GM12873 (cell line): ENCODE measurements at regions not wholly inside any gene's neighbourhood (a gene's known extent, or its start where the extent isn't known, plus 50 kb on each side); places are given as distances from the start of the nearest gene placed in this dataset.

ENCODE experiments used
- CTCF ChIP-seq: IDR thresholded peaks from 2 replicates; pipeline ENCODE4 v1.5.1; 2012; ENCODE audit warnings: low read depth, mild to moderate bottlenecking, moderate library complexity, low read length, control low read depth; ENCODE audit not compliant: insufficient read depth; ENCODE audit errors: missing control alignments

- TF ChIP-seq CTCF, result no peak
Observed at GRCh38 chr21:18608226-18608625, 204.6 kb upstream of the TMPRSS15 start.

GRCh38 chr21:18614303-18614702 lies 210.7 kb upstream of the TMPRSS15 start:
- no peak for TF ChIP-seq CTCF

GRCh38 chr21:18617291-18617690 lies 213.7 kb upstream of the TMPRSS15 start:
- no peak for TF ChIP-seq CTCF

- no peak for TF ChIP-seq CTCF
Observed at GRCh38 chr21:18620436-18620835, 216.9 kb upstream of the TMPRSS15 start.

GRCh38 chr21:18622383-18622782 lies 218.8 kb upstream of the TMPRSS15 start:
- TF ChIP-seq CTCF, result no peak

GRCh38 chr21:18630446-18630845 lies 226.9 kb upstream of the TMPRSS15 start:
- TF ChIP-seq CTCF, result no peak

GRCh38 chr21:18636897-18637296 lies 233.3 kb upstream of the TMPRSS15 start:
- no peak for TF ChIP-seq CTCF

GRCh38 chr21:18646116-18646515 lies 242.5 kb upstream of the TMPRSS15 start:
- no peak for TF ChIP-seq CTCF
